IMR-90 (cell line): ENCODE measurements at regions not wholly inside any gene's neighbourhood (a gene's known extent, or its start where the extent isn't known, plus 50 kb on each side); places are given as distances from the start of the nearest gene placed in this dataset.

Source experiments
- ATAC-seq: fragments of 200-7000 bp; cut with Tn5 transposase; 2 replicates; pipeline ENCODE4 v1.9.1; 2020; ENCODE audit warnings: low read depth, mild to moderate bottlenecking, moderate library complexity
- BruUV-seq: library from RNA; stranded (reverse); fragments of 400-500 nt; replicated peaks from 2 replicates; lab custom pipeline; 2021; lab: Mats Ljungman, UMichigan
- CTCF ChIA-PET: fragments of 300-600 bp; formaldehyde crosslinking; extraction: SDS; loops from one replicate; lab custom pipeline; 2021; ENCODE audit warnings: antibody characterized with exemption; lab: Yijun Ruan, JAX
- POLR2A ChIA-PET: fragments of 300-600 bp; sonication (Branson Sonifier 250); formaldehyde crosslinking; loops from one replicate; lab custom pipeline; 2022; ENCODE audit warnings: antibody characterized with exemption; ENCODE audit not compliant: unreplicated experiment; lab: Charles Lee
- DNase-seq: peaks from one replicate; pipeline ENCODE4 v3.0.0; 2013
- H2AFZ ChIP-seq: replicated peaks from 2 replicates; pipeline ENCODE3; 2013; ENCODE audit warnings: low read length, mild to moderate bottlenecking; ENCODE audit not compliant: poor library complexity
- H2AK5ac ChIP-seq: 2 replicates; pipeline ENCODE4 v1.6.1; 2013; ENCODE audit warnings: low read depth, low read length, inconsistent platforms
- H2AK9ac ChIP-seq: replicated peaks from 2 replicates; pipeline ENCODE3; 2013; ENCODE audit warnings: mild to moderate bottlenecking, low read depth, low read length, moderate library complexity; ENCODE audit not compliant: poor library complexity
- H2BK120ac ChIP-seq: 2 replicates; pipeline ENCODE4 v1.6.1; 2013; ENCODE audit warnings: low read depth, low read length, inconsistent platforms
- H2BK15ac ChIP-seq: 3 replicates; pipeline ENCODE4 v1.6.1; 2013; ENCODE audit warnings: low read depth, low read length, inconsistent platforms
- H2BK20ac ChIP-seq: 2 replicates; pipeline ENCODE4 v1.6.1; 2013; ENCODE audit warnings: low read depth, mild to moderate bottlenecking, inconsistent platforms, low read length, moderate library complexity
- H2BK5ac ChIP-seq: 2 replicates; pipeline ENCODE4 v1.6.1; 2013; ENCODE audit warnings: mild to moderate bottlenecking, low read depth, low read length, inconsistent platforms; ENCODE audit not compliant: poor library complexity, severe bottlenecking
- H3K14ac ChIP-seq: replicated peaks from 2 replicates; pipeline ENCODE4 v1.6.1; 2013; ENCODE audit warnings: low read depth, low read length, inconsistent platforms
- H3K18ac ChIP-seq: 2 replicates; pipeline ENCODE4 v1.6.1; 2013; ENCODE audit warnings: low read depth, low read length, control low read depth
- H3K23ac ChIP-seq: 2 replicates; pipeline ENCODE4 v1.6.1; 2013; ENCODE audit warnings: low read depth, low read length, inconsistent platforms
- H3K27ac ChIP-seq: 2 replicates; pipeline ENCODE4 v1.5.1; 2013; ENCODE audit warnings: mild to moderate bottlenecking, control low read depth, low read length; ENCODE audit not compliant: insufficient read depth
- H3K27me3 ChIP-seq: 2 replicates; pipeline ENCODE4 v1.6.1; 2013; ENCODE audit warnings: low read length; ENCODE audit not compliant: control insufficient read depth, insufficient read depth
- H3K36me3 ChIP-seq: 2 replicates; pipeline ENCODE4 v1.6.1; 2013; ENCODE audit warnings: low read length, mixed read lengths; ENCODE audit not compliant: control insufficient read depth, insufficient read depth
- H3K4ac ChIP-seq: 2 replicates; pipeline ENCODE4 v1.6.1; 2013; ENCODE audit warnings: low read depth, low read length, inconsistent platforms
- H3K4me1 ChIP-seq: 2 replicates; pipeline ENCODE4 v1.6.1; 2013; ENCODE audit warnings: low read length, mixed read lengths; ENCODE audit not compliant: control insufficient read depth, insufficient read depth
- H3K4me2 ChIP-seq: 2 replicates; pipeline ENCODE4 v1.6.1; 2013; ENCODE audit warnings: low read depth, mild to moderate bottlenecking, control low read depth, low read length, moderate library complexity
- H3K4me3 ChIP-seq: 2 replicates; pipeline ENCODE4 v1.5.1; 2013; ENCODE audit warnings: low read depth, mild to moderate bottlenecking, control low read depth, low read length, moderate library complexity; ENCODE audit not compliant: insufficient read depth
- H3K56ac ChIP-seq: 2 replicates; pipeline ENCODE4 v1.6.1; 2013; ENCODE audit warnings: low read length, inconsistent platforms; ENCODE audit not compliant: insufficient read depth; ENCODE audit errors: extremely low read depth
- H3K79me1 ChIP-seq, 2 experiments: 2 replicates each; pipeline ENCODE4 v1.6.1; 2013; ENCODE audit warnings: low read length in 2 of 2, inconsistent platforms in 1 of 2, low read depth in 1 of 2
- H3K9ac ChIP-seq: 2 replicates; pipeline ENCODE4 v1.6.1; 2013; ENCODE audit warnings: low read depth, low read length, control low read depth
- H3K9me1 ChIP-seq: 2 replicates; pipeline ENCODE4 v1.6.1; 2013; ENCODE audit warnings: low read length, inconsistent platforms; ENCODE audit not compliant: insufficient read depth
- H3K9me3 ChIP-seq: 2 replicates; pipeline ENCODE4 v1.6.1; 2013; ENCODE audit warnings: low read length; ENCODE audit not compliant: control insufficient read depth, insufficient read depth
- H4K20me1 ChIP-seq: 2 replicates; pipeline ENCODE4 v1.6.1; 2013; ENCODE audit warnings: low read length, inconsistent platforms; ENCODE audit not compliant: insufficient read depth
- H4K5ac ChIP-seq: 2 replicates; pipeline ENCODE4 v1.6.1; 2013; ENCODE audit warnings: mild to moderate bottlenecking, low read depth, low read length, control low read depth
- H4K8ac ChIP-seq, 2 experiments: 2 replicates each; pipeline ENCODE4 v1.6.1; 2013; ENCODE audit warnings: low read depth in 2 of 2, low read length in 2 of 2, control low read depth in 1 of 2, inconsistent platforms in 1 of 2
- H4K91ac ChIP-seq: 2 replicates; pipeline ENCODE4 v1.6.1; 2013; ENCODE audit warnings: low read depth, low read length, inconsistent platforms; ENCODE audit not compliant: insufficient read depth
- CHD1 ChIP-seq: IDR thresholded peaks from 2 replicates; pipeline ENCODE4 v1.6.1; 2012; ENCODE audit warnings: low read depth, low read length, improper control_type of control experiment
- FOS ChIP-seq: fragments of 150-350 bp; IDR thresholded peaks from 2 replicates; pipeline ENCODE4 v1.6.1; 2016; ENCODE audit warnings: low read depth, low read length
- MAFK ChIP-seq: IDR thresholded peaks from 2 replicates; pipeline ENCODE4 v1.6.1; 2012; ENCODE audit warnings: low read depth, low read length, improper control_type of control experiment
- MAZ ChIP-seq: IDR thresholded peaks from 2 replicates; pipeline ENCODE4 v1.6.1; 2012; ENCODE audit warnings: low read depth, mild to moderate bottlenecking, low read length, improper control_type of control experiment, moderate library complexity, borderline replicate concordance
- MXI1 ChIP-seq: IDR thresholded peaks from 2 replicates; pipeline ENCODE4 v1.6.1; 2012; ENCODE audit warnings: low read depth, mild to moderate bottlenecking, low read length, moderate library complexity, borderline replicate concordance
- POLR2A ChIP-seq: IDR thresholded peaks from 2 replicates; pipeline ENCODE4 v1.6.1; 2012; ENCODE audit warnings: mild to moderate bottlenecking, low read depth, low read length
- RAD21 ChIP-seq: IDR thresholded peaks from 2 replicates; pipeline ENCODE4 v1.6.1; 2012; ENCODE audit warnings: low read length, improper control_type of control experiment
- RFX5 ChIP-seq: IDR thresholded peaks from 2 replicates; pipeline ENCODE4 v1.8.0; 2012; ENCODE audit warnings: low read depth, mild to moderate bottlenecking, low read length, moderate library complexity
- WGBS, 2 experiments: methylation state at CpG; one replicate each; pipeline versions ENCODE4 v1.1.5 to v1.1.7; 2013; ENCODE audit warnings: missing lambda C conversion rate in 2 of 2; ENCODE audit not compliant: insufficient read length in 1 of 2; ENCODE audit errors: extremely low coverage in 2 of 2; 5-methylcytosine and 5-hydroxymethylcytosine counted together
- dilution Hi-C: fragments of 300-500 bp; cut with HindIII; formaldehyde crosslinking; loops from one replicate; pipeline ENCODE4 v1.14.3; 2018; ENCODE audit warnings: low sequenced_read_pairs; ENCODE audit not compliant: unreplicated experiment
- in situ Hi-C: fragments of 300-500 bp; cut with MboI; formaldehyde crosslinking; loops from 3 replicates; pipeline ENCODE4 v1.14.3; 2019; ENCODE audit warnings: low sequenced_read_pairs, inconsistent platforms, mixed read lengths
- intact Hi-C: fragments of 100-400 bp; cut with micrococcal nuclease; formaldehyde crosslinking; loops from 2 replicates; pipeline ENCODE4 v1.10.0; 2022
- TF ChIP-seq, protein P1 (sequence below): fragments of 150-350 bp; IDR thresholded peaks from 2 replicates; pipeline ENCODE4 v1.6.1; 2016; ENCODE audit warnings: low read depth, mild to moderate bottlenecking, low read length, moderate library complexity, borderline replicate concordance
- TF ChIP-seq, protein P2 (sequence below): conservative IDR thresholded peaks from 2 replicates; pipeline ENCODE4 v1.5.1; 2012; ENCODE audit warnings: mild to moderate bottlenecking, low read depth, low read length, improper control_type of control experiment

DNA sequence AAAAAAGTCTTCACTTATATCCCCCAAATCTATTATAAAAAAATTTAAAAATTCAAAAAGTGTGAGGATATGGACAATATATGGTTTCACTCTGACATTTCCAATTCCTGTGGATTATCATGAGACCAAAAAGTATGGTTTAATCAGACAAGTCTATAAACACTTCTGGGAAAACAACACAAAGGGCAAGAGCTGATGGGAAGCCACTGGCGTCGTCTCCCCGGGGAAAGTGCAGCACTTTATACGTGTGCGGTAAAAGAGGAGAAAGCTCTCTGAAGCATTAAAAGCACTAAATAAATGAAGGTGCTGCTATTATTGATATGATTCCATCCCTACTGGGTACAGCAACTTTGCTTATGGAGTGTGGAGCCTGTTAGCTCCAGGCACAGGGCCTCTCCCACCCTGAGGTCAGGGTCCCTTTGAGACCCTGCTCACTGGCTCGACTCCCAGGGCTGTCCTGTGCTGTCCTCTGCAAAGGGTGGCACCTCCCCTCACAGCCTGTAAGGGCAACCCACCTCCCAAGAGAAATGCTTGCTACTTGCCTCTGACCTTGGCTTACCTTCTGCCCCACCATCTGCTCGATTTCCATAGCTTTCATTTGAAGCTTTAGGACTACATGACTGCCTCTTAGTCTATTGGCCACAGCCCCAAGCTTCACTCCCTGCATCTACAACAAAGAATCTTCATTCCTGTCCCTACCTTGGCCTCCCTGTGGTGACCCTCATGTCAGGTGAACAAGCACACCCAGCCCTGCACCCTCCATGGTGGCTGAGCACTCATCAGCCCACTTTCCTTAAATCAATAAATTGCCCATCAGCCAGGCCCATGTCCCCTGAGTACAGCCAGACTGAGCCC lies 248.6 kb downstream of the HNRNPD start:
- Histone ChIP-seq H2BK20ac (no peak overlapping the region), H2BK15ac (no peak overlapping the region), H3K4ac (no peak overlapping the region), H3K9ac (no peak overlapping the region), H2BK120ac (no peak overlapping the region), H2BK5ac (no peak overlapping the region), H2AK9ac (no peak overlapping the region), H4K91ac (no peak overlapping the region), H4K20me1 (no peaks in the 10 kb centered on the region), H3K14ac (no peak overlapping the region), H3K79me1 (no peaks in the 10 kb centered on the region), H3K56ac (no peak overlapping the region), H3K18ac (no peak overlapping the region), H3K27ac (no peak overlapping the region), H3K9me1 (no peaks in the 10 kb centered on the region), H3K27me3 (no peaks in the 10 kb centered on the region), H3K9me3 (no peaks in the 10 kb centered on the region), H3K23ac (no peak overlapping the region), H3K36me3 (no peaks in the 10 kb centered on the region), H3K4me3 (no peak overlapping the region), H4K8ac (no peak overlapping the region), H3K4me1 (no peaks in the 10 kb centered on the region), H2AFZ (no peak overlapping the region), H2AK5ac (no peak overlapping the region), H3K4me2 (no peak overlapping the region), H4K5ac (no peak overlapping the region)
- intact Hi-C loops (no loop called here), dilution Hi-C loops (no loop called here), in situ Hi-C loops (no loop called here)
- ChIA-PET POLR2A (no interaction called here), CTCF (no interaction called here)
- DNase-seq: no peak
- BruUV-seq: no TSS peak
- no peak for ATAC-seq
- WGBS, 2 experiments: 0% methylated on average over 1 of the region's 7 CpGs; no CpG with 5 or more reads in 1 of the 2 experiments
- TF ChIP-seq, protein P1, sequence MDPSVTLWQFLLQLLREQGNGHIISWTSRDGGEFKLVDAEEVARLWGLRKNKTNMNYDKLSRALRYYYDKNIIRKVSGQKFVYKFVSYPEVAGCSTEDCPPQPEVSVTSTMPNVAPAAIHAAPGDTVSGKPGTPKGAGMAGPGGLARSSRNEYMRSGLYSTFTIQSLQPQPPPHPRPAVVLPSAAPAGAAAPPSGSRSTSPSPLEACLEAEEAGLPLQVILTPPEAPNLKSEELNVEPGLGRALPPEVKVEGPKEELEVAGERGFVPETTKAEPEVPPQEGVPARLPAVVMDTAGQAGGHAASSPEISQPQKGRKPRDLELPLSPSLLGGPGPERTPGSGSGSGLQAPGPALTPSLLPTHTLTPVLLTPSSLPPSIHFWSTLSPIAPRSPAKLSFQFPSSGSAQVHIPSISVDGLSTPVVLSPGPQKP: no peak
- no peak for TF ChIP-seq RFX5
- no peak for TF ChIP-seq MAFK
- no peak for TF ChIP-seq MAZ
- no peak for TF ChIP-seq MXI1
- no peak for TF ChIP-seq FOS
- no peak for TF ChIP-seq RAD21
- no peak for TF ChIP-seq POLR2A
- TF ChIP-seq, protein P2, sequence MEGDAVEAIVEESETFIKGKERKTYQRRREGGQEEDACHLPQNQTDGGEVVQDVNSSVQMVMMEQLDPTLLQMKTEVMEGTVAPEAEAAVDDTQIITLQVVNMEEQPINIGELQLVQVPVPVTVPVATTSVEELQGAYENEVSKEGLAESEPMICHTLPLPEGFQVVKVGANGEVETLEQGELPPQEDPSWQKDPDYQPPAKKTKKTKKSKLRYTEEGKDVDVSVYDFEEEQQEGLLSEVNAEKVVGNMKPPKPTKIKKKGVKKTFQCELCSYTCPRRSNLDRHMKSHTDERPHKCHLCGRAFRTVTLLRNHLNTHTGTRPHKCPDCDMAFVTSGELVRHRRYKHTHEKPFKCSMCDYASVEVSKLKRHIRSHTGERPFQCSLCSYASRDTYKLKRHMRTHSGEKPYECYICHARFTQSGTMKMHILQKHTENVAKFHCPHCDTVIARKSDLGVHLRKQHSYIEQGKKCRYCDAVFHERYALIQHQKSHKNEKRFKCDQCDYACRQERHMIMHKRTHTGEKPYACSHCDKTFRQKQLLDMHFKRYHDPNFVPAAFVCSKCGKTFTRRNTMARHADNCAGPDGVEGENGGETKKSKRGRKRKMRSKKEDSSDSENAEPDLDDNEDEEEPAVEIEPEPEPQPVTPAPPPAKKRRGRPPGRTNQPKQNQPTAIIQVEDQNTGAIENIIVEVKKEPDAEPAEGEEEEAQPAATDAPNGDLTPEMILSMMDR: no peak
- TF ChIP-seq CHD1: no peak
